ENCODE measurements at regions not wholly inside any gene's neighbourhood (a gene's known extent, or its start where the extent isn't known, plus 50 kb on each side); places are given as distances from the start of the nearest gene placed in this dataset.
A peak's percentile ranks its signal among the peaks of the same experiment; 100 is the strongest.

- DNase-seq (ENCODE audit: low spot score), result no peak
Observed at GRCh38 chr5:146254223-146254622, 50.8 kb downstream of the RBM27 start.

GRCh38 chr5:146273109-146273508 is 65.5 kb upstream of the POU4F3 start:
- no peak for DNase-seq (ENCODE audit: low spot score)

GRCh38 chr5:146283344-146283761 is 55.3 kb upstream of the POU4F3 start:
- DNase-seq (ENCODE audit: low spot score), result peak; percentile 83

DNA sequence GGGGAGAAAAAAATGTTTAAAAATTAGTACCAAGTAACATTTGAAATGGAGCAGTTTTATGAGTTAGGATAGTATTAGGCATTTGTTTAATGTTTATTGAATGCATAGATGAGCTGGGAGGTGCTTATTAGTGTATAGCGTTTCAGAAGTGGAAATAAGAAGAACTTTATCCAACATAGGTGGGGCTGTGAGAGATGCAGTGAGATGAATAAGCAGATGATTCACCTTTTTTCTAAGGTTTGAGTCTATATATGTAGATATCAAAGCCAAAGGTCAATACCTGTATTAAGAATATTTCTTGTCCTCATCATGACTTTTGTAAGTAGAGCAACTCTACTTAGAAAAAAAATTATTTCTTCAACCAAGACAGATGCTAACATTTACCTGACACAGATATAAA is 54.6 kb upstream of the POU4F3 start:
- no peak for DNase-seq (ENCODE audit: low spot score)
